ENCODE measurements at regions not wholly inside any gene's neighbourhood (a gene's known extent, or its start where the extent isn't known, plus 50 kb on each side); places are given as distances from the start of the nearest gene placed in this dataset.

DNA sequence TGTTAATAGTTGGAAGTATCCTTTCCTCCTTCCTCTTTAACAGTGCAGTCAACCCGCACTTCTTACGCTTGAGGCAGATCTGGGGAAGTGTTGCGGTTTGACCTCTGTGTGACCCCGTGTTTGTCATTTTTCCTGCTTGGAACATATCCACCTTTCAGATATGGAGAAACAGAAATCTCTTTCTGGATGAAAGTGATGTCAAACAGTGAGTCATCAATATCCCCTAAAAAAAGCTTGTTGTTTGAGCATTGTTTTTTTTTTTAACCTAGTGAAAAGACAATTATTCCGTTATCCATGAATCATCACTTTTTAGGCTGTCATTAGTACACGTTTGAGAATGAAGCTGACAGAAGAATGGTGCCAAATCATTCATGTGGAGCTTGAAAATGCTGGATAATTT lies 293.7 kb downstream of the ARPP21 start:
- 9 to 15% methylated on average over 6 of the region's 6 CpGs for WGBS, 2 donors

DNA sequence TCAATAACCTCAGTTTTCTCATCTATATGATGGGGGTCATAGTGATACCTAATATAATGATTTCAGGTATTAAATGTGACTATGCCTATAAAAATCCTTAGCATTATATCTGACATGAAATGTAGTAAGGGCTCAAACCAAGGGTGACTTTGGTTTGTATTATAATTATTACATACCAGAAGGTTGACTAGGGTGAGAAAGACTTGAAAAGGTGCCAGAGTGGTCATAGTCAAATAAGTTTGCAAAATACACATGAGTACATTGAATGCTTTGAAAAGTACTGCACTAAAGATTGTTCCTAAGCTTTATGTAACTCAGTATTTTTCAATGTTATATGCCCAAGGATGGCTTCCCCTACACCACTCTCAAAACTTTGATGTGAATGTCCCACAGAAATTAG lies 297.2 kb downstream of the ARPP21 start:
- TF ChIP-seq CTCF (IDR thresholded peaks at IDR 0.05), result no peak
- no peak for TF ChIP-seq POLR2A (IDR thresholded peaks at IDR 0.05)

More for the DNA sequence above, 293.7 kb downstream of the ARPP21 start:
- intact Hi-C loops (cut with DNase I; ENCODE audit: low total_unique reads), result no loop called here
- no peak for DNase-seq (ENCODE audit: low spot score in 2 of 2)
- TF ChIP-seq POLR2A (IDR thresholded peaks at IDR 0.05), result no peak
- TF ChIP-seq CTCF (IDR thresholded peaks at IDR 0.05), result no peak
- no peak overlapping the region for H3K4me3 ChIP-seq (ENCODE audit: low read depth, poor library complexity, severe bottlenecking)

DNA sequence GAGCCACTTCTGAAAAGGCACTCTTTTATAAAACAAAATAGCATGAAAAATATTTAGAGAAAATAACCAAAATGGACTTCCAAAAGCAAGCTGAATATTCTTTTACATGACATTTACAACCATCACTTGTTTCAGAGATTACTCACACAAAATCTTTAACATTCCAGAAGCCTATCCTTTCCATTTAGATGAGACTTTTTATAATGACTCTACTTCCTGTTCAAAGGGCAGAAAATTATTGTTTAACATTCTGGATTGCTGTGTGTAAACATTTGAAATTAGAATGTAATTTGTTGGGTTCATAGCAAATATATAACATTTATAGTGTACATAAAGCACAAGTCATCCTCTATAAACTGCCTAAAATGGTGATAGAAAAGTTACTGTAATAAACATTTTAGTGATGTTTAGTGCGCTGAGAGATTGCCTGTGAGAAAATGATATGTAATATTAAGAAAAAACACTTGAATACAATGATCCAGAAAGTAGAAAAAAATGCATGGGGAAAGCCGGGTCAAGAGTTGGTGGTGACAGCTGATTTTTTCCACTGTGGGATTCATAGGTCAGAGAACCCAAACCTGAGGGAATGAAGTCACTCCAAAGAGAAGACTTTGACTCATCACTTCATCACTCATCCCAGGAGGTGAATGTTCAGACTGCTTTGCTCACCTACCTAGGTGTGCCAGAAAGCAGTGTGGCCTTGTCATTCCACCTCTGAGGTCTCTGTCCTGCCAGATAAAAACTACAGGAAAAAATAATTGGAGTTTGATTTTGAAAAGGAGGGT lies 305.8 kb downstream of the ARPP21 start:
- 82 to 87% methylated on average over 2 of the region's 2 CpGs for WGBS, 2 donors
- TF ChIP-seq CTCF (IDR thresholded peaks at IDR 0.05) (no peak), POLR2A (IDR thresholded peaks at IDR 0.05) (no peak)
- no peak overlapping the region for H3K4me3 ChIP-seq (ENCODE audit: low read depth, poor library complexity, severe bottlenecking)
- intact Hi-C loops (cut with DNase I; ENCODE audit: low total_unique reads), result no loop called here
- no peak for DNase-seq (ENCODE audit: low spot score in 2 of 2)

More for the DNA sequence above, 297.2 kb downstream of the ARPP21 start:
- no peak for DNase-seq (ENCODE audit: low spot score in 2 of 2)
- intact Hi-C loops (cut with DNase I; ENCODE audit: low total_unique reads), result no loop called here
- no peak overlapping the region for H3K4me3 ChIP-seq (ENCODE audit: low read depth, poor library complexity, severe bottlenecking)

GRCh38 chr3:35946121-35946853 lies 307.0 kb downstream of the ARPP21 start:
- no peak overlapping the region for H3K4me3 ChIP-seq (ENCODE audit: low read depth, poor library complexity, severe bottlenecking)
- DNase-seq (ENCODE audit: low spot score in 2 of 2), result no peak
- no peak for TF ChIP-seq POLR2A (IDR thresholded peaks at IDR 0.05)
- no peak for TF ChIP-seq CTCF (IDR thresholded peaks at IDR 0.05)
- intact Hi-C loops (cut with DNase I; ENCODE audit: low total_unique reads), result no loop called here
- WGBS, 2 donors, result 30 to 38% methylated on average over 8 of the region's 8 CpGs

GRCh38 chr3:35946854-35947515 lies 307.7 kb downstream of the ARPP21 start:
- intact Hi-C loops (cut with DNase I; ENCODE audit: low total_unique reads), result no loop called here
- no peak for TF ChIP-seq CTCF (IDR thresholded peaks at IDR 0.05)
- TF ChIP-seq POLR2A (IDR thresholded peaks at IDR 0.05), result no peak
- no peak overlapping the region for H3K4me3 ChIP-seq (ENCODE audit: low read depth, poor library complexity, severe bottlenecking)
- 76 to 81% methylated on average over 2 of the region's 2 CpGs for WGBS, 2 donors
- DNase-seq (ENCODE audit: low spot score in 2 of 2), result no peak

Measured in lower leg skin (tissue), 4 donors.